ENCODE measurements at regions not wholly inside any gene's neighbourhood (a gene's known extent, or its start where the extent isn't known, plus 50 kb on each side); places are given as distances from the start of the nearest gene placed in this dataset.

GRCh38 chr14:85295318-85295717 is 234.6 kb upstream of the FLRT2 start:
- TF ChIP-seq POLR2AphosphoS5 (IDR thresholded peaks at IDR 0.05; ENCODE audit: low read depth, low read length) (no peak), SIN3A (IDR thresholded peaks at IDR 0.05; ENCODE audit: borderline replicate concordance, insufficient read depth, low read length) (no peak), TAF1 (IDR thresholded peaks at IDR 0.05; ENCODE audit: borderline replicate concordance, insufficient read depth, low read length) (no peak), REST (IDR thresholded peaks at IDR 0.05; ENCODE audit: insufficient read depth in 1 of 2, low read depth in 2 of 2, low read length in 2 of 2) (no peak), FOXP2 (optimal IDR thresholded peaks at IDR 0.05; ENCODE audit: borderline replicate concordance, extremely low read depth, extremely low read length, insufficient read depth) (no peak)
